DND-41 (cell line): ENCODE measurements at regions not wholly inside any gene's neighbourhood (a gene's known extent, or its start where the extent isn't known, plus 50 kb on each side); places are given as distances from the start of the nearest gene placed in this dataset.

Experiments
- CTCF ChIP-seq: IDR thresholded peaks from 2 replicates; pipeline ENCODE4 v1.5.1; 2012; ENCODE audit warnings: borderline replicate concordance, low read length, moderate library complexity, mild to moderate bottlenecking; ENCODE audit not compliant: poor library complexity, severe bottlenecking; ENCODE audit errors: extremely low read depth
- EZH2 ChIP-seq: IDR thresholded peaks from 3 replicates; pipeline ENCODE4 v1.6.1; 2012; ENCODE audit warnings: borderline replicate concordance, low read depth, mild to moderate bottlenecking, moderate library complexity, low read length, inconsistent platforms; ENCODE audit not compliant: severe bottlenecking

GRCh38 chr10:62916141-62916603 is 100.0 kb upstream of the EGR2 start:
- TF ChIP-seq CTCF (no peak), EZH2 (no peak)
